Gastrocnemius medialis (tissue), 4 donors: ENCODE measurements at regions not wholly inside any gene's neighbourhood (a gene's known extent, or its start where the extent isn't known, plus 50 kb on each side); places are given as distances from the start of the nearest gene placed in this dataset.

Experiments used
- POLR2A ChIP-seq, 2 donors: fragments of 450-650 bp; IDR thresholded peaks; one replicate each; pipeline ENCODE4 v1.6.1; 2017; ENCODE audit warnings: antibody characterized with exemption in 2 of 2, mild to moderate bottlenecking in 2 of 2, moderate library complexity in 2 of 2
- TF ChIP-seq, protein P1 (sequence below), 5 experiments: fragments of 450-650 bp in 3 of 5; fragments of 200-600 bp in 2 of 5; sonication (generic) in 2 of 5; IDR thresholded peaks in 4 of 5; conservative IDR thresholded peaks in 1 of 5; 1 replicate in 4 of 5; 2 replicates in 1 of 5; pipeline ENCODE4 v1.5.1; 2016 to 2019; ENCODE audit warnings: antibody characterized with exemption in 5 of 5, mild to moderate bottlenecking in 3 of 5, moderate library complexity in 3 of 5

DNA sequence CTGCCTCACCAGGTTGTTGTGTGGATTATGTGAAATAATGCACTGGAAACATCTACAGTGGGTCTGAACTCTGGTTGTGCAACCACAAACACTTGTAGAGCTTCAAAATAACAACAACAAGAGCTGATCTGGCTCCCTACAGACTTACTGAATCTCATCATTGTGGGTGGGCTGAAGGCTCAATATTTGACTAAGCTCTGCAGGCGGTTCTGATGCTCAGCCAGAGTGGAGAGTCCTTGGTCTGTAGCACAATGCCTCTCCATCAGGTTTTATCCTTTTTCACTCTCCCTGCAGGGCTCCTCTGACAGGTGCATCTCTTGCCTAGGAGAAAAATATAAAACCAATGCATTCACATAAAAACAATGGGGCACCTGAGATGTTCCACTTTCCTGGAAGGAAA is 456.3 kb upstream of the ONECUT1 start:
- TF ChIP-seq POLR2A (IDR thresholded peaks at IDR 0.05): no peak
- TF ChIP-seq, protein P1, sequence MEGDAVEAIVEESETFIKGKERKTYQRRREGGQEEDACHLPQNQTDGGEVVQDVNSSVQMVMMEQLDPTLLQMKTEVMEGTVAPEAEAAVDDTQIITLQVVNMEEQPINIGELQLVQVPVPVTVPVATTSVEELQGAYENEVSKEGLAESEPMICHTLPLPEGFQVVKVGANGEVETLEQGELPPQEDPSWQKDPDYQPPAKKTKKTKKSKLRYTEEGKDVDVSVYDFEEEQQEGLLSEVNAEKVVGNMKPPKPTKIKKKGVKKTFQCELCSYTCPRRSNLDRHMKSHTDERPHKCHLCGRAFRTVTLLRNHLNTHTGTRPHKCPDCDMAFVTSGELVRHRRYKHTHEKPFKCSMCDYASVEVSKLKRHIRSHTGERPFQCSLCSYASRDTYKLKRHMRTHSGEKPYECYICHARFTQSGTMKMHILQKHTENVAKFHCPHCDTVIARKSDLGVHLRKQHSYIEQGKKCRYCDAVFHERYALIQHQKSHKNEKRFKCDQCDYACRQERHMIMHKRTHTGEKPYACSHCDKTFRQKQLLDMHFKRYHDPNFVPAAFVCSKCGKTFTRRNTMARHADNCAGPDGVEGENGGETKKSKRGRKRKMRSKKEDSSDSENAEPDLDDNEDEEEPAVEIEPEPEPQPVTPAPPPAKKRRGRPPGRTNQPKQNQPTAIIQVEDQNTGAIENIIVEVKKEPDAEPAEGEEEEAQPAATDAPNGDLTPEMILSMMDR (IDR thresholded peaks at IDR 0.05 in 4 of 5, conservative IDR thresholded peaks at IDR 0.05 in 1 of 5): no peak
